Endometrial microvascular endothelial cells (primary cell): ENCODE measurements at regions not wholly inside any gene's neighbourhood (a gene's known extent, or its start where the extent isn't known, plus 50 kb on each side); places are given as distances from the start of the nearest gene placed in this dataset.
"Not testable (repeated sequence)": the region's sequence is repeated elsewhere in the genome, so short reads cannot be mapped to it uniquely, and the experiment has no call there.

ENCODE experiments used
- in situ Hi-C: cut with HindIII; loops from 2 replicates; pipeline ENCODE4 v1.10.0; 2017; ENCODE audit warnings: low sequenced_read_pairs, low pct_unique_long_range_greater_than_20kb; ENCODE audit errors: inconsistent ontology term

- in situ Hi-C loops = no loop called here
Measured at GRCh38 chr10:21369697-21370096, 155.8 kb downstream of the SKIDA1 start.

GRCh38 chr10:21368728-21369425 lies 156.6 kb downstream of the SKIDA1 start:
- in situ Hi-C loops = no loop called here

DNA sequence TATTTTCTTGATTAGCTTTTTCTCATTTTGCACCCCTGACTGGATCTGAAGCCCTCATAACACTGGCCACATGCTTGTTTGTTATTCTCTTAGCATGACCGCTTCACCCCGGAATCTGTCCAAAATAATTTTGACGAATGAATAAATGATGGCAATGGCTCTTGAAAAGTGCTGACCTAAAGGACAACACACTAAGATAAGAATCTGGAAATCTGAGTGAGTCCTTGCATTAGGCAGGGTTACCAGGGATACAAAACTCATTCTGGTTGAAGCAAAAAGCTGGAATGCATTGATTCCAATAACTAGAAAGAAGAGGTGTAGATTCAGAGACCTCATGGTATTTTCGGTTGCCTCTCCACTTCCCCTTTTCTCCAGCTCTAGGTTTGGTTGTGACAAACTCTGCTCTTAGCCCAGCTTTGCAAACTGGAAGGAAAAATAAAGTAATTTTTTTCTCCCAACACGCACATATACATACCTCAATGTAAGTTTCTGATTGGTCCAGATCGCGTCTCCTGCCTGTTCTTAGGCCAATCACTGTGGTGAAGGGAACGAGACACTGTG lies 157.4 kb downstream of the SKIDA1 start:
- in situ Hi-C loops = no loop called here

DNA sequence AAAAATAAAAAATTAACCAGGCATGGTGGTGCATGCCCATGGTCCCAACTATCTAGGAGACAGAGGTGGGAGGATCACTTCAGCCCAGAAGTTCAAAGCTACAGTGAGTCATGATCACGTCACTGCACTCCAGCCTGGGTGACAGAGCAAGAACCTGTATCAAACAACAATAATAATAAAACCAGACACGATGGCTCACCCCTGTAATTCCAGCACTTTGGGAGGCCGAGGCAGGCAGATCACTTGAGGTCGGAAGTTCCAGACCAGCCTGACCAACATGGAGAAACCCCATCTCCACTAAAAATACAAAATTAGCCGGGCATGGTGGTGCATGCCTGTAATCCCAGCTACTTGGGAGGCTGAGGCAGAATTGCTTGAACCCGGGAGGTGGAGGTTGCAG lies 159.4 kb downstream of the SKIDA1 start:
- in situ Hi-C loops = not testable (repeated sequence)

DNA sequence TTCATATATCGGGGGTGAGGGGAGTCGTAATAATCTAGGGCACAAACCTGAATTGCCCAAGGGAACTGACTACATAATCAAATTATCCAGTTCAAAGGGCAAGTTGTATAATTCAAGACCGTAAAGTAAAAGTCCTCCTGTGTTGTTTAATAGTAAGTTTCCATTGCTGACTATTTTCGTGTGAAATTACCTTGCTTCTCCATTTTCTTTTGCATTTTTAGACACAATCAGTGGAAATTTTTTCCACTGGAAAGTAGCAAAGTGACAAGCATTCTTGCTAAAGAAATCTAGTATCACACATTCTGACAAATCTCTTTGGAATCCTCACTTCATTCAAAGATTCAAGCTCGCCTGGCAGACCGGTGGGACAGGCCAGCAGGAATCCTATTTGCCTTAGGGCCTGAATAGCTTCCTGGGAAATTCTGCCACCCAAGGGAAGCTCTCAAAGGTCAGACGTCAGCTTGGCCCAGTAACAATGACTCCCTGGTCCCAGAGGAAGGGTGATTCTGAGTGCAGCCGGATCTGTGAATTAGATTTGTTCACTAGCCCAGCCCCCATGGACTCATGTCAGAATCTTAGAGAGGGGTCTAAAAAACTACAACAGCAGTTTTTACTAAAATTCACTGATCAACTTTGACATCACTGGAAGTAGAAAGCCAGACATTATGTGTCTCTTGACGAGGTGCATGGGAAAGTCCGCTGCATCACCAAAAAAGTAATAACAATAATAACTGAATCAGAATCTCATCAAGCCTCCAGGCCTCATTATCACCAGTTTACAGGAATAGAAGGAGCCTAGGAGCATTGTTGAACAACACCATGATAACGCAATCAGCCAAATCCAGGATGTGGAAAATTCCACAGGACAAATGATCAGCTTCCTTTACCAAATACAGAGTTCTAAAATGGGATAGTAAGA lies 161.0 kb downstream of the SKIDA1 start:
- in situ Hi-C loops = no loop called here

DNA sequence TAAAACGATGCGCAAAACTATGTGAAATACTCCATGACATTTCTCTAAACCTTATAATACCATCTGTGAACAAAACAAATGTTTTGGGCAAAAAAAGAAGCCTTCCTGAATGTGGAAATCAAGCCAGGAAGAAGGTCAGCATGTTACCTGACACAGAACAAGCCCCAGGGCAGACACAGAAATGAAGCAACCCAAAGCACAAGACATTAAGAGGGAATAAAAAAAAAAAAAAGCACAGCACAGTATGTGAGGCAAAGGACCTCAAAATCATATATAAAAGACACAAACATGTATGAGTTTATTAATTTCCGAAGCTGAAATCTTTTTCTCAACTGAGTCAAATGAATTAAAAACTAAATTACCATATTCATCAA lies 161.8 kb downstream of the SKIDA1 start:
- in situ Hi-C loops = no loop called here

- in situ Hi-C loops = no loop called here
Measured at GRCh38 chr10:21363092-21363730, 162.3 kb downstream of the SKIDA1 start.

GRCh38 chr10:21359202-21359601 lies 166.3 kb downstream of the SKIDA1 start:
- in situ Hi-C loops = no loop called here

DNA sequence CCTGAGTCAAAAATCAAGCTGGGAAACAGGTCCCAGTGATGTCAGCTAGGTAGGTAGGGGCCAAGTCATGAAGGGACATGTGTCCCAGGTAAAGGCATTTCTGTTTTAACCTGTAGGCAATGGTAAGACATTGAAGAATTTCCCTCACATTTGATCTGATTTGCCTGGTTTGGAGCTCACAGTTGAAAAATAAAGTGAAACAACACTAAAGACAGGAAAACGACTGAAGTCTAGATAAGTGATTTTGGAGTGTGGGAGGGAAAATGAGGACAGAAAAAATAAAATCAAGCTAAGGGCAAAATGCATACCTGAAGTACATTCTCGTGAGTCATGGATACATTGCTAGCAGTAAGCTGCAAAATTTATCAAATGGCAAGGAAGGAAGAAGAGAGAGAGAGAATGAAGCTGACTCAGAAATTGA lies 169.9 kb downstream of the SKIDA1 start:
- in situ Hi-C loops = no loop called here

GRCh38 chr10:21352886-21353285 lies 172.6 kb downstream of the SKIDA1 start:
- in situ Hi-C loops = no loop called here

DNA sequence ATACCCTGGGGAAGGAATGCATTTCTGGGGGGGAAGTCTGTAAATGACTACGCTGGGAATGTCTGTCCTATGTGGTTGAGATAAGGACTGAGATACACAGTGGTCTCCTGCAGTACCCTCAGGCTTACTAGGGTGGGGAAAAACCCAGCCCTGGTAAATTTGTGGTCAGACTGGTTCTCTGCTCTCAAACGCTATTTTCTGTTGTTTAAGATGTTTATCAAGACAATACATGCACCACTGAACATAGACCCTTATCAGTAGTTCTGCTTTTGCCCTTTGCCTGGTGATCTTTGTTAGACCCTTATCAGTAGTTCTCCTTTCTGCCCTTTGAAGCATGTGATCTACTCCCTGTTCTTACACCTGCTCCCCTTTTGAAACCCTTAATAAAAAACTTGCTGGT lies 173.9 kb downstream of the SKIDA1 start:
- in situ Hi-C loops = not testable (repeated sequence)

DNA sequence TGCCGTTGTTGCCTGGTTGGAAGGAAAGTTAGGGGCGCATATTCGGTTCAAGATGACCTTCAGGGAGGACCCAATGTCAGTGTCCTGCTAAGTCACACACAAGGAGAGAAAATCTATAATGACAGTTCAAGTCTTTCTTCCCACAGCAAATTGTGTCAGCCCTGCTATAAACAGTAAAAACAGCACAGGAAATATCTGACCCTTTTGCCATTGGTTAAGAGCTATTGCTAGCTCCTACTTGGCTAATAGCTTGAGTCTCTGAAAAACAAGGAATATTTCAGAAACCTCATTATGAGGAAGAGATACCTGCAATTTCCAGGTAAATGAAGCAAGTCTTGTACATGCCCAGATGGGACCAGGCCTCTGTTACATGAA lies 175.6 kb downstream of the SKIDA1 start:
- in situ Hi-C loops = loop anchor here (25.0 kb wide), 1 partner anchor 162 kb away; no protein-coding TSS in a partner anchor

DNA sequence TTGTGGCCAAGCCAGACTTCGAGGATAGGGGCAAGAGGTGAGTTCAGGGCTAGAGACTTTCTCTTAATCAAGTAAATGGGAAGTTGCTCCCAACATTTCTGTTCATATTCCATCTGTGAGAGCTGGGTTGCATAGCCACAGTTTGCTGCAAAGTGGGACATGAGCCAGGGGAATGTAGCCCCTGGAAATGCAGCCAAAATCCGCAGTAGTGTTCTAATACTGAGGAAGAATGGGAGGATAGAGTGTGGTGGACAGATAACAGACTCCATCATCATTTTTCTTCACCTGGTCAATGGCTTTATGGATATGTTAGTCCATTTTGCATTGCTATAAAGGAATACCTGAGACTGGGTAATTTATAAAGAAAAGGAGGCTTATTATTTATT lies 177.7 kb downstream of the SKIDA1 start:
- in situ Hi-C loops = loop anchor here (25.0 kb wide), 1 partner anchor 165 kb away; no protein-coding TSS in a partner anchor

DNA sequence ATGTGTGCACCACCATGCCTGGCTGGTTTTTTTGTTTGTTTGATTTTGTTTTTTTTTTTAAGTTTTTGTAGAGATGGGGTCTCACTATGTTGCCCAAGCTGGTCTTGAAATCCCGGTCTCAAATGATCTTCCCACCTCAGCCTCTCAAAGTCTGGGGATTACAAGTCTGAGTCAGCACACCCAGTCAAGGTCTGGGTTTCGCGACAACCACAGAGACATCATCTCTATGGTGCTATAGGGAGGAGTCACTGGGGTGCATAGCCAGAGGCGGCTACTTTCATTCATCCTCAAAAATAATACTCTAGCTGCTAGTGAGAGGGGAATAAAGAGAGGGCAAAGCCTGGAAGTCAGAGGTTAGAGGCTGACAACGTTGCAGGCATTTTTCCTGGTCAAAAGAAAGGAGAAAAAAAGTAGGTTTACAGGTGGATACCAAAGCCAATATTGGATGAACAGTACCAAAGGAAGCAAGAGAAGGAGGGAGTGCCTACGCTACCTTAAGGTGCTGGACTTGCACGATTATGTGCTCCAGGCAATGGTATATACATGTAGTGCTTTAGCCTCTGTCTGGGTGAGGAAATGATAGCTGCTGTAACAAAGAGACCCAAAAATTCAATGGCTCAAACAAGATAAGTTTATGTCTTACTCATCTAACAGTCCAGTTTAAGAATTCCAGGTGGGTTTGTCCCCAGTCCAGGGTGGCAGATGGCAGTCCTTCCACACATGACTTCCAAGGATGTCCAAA lies 178.3 kb downstream of the SKIDA1 start:
- in situ Hi-C loops = loop anchor here (25.0 kb wide), 1 partner anchor 165 kb away; no protein-coding TSS in a partner anchor

DNA sequence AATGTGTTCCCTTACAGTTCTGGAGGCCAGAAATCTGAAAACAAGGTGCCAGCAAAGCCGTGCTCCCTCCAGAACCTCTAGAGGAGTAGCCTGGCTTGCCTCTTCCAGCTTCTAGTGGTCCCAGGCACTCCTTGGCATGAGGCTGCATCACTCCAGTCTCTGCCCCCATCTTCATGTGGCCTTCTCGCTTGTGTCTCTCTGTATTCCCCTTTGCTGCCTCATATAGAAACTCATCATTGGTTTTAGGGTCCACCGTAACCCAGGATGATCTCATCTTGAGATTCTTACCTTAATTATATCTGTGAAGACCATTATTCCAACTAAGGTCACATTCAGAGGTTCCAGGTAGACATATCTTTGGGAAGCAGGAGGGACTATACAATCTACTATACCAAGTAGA lies 182.4 kb downstream of the SKIDA1 start:
- in situ Hi-C loops = loop anchor here (25.0 kb wide), 1 partner anchor 169 kb away; no protein-coding TSS in a partner anchor

GRCh38 chr10:21342499-21342898 lies 183.0 kb downstream of the SKIDA1 start:
- in situ Hi-C loops = loop anchor here (25.0 kb wide), 1 partner anchor 170 kb away; no protein-coding TSS in a partner anchor

GRCh38 chr10:21340331-21340730 lies 185.2 kb downstream of the SKIDA1 start:
- in situ Hi-C loops = loop anchor here (25.0 kb wide), 1 partner anchor 172 kb away; no protein-coding TSS in a partner anchor

DNA sequence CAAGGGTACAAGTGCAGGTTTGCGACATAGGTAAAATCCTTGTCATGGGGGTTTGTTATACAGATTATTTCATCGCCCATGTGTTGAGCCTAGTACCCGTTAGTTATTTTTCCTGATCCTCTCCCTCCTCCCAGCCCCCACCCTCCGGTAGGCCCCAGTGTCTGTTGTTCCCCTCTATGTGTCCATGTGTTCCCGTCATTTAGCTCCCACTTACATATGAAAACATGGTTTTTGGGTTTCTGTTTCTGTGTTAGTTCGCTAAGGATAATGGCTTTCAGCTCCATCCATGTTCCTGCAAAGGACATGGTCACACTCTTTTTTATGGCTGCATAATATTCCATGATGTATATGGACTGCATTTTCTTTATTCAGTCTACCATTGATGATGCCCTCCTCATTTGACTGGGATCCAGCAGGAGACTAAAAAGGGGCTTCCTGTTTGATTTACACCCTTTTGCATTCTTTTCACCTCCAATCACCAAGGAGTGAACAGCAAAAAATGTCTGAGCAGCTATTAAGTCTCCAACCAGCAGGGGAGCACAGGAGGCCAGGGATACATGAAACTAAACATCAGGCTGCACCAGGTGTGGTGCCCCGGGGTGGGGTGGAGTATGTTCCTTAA lies 188.2 kb downstream of the SKIDA1 start:
- in situ Hi-C loops = loop anchor here (25.0 kb wide), 1 partner anchor 175 kb away; no protein-coding TSS in a partner anchor
